HepG2 (cell line): ENCODE measurements at regions not wholly inside any gene's neighbourhood (a gene's known extent, or its start where the extent isn't known, plus 50 kb on each side); places are given as distances from the start of the nearest gene placed in this dataset.

Source experiments
- ADNP ChIP-seq: sonication (generic); formaldehyde crosslinking; IDR thresholded peaks from 2 replicates; pipeline ENCODE4 v1.4.0; 2020; ENCODE audit warnings: missing genetic modification reagents
- GRHL1 ChIP-seq: sonication (generic); formaldehyde crosslinking; conservative IDR thresholded peaks from 2 replicates; pipeline ENCODE4 v1.8.0; 2022; ENCODE audit warnings: missing genetic modification reagents
- NCOR1 ChIP-seq: fragments of 200-600 bp; sonication (generic); IDR thresholded peaks from 2 replicates; pipeline ENCODE4 v1.7.0; 2017; ENCODE audit warnings: antibody characterized with exemption, low read length, borderline replicate concordance
- TCF7 ChIP-seq: sonication (generic); IDR thresholded peaks from 2 replicates; pipeline ENCODE4 v1.6.1; 2016; ENCODE audit warnings: antibody characterized with exemption, low read depth
- ZBTB42 ChIP-seq: sonication (generic); formaldehyde crosslinking; IDR thresholded peaks from 2 replicates; pipeline ENCODE4 v1.5.0; 2020; ENCODE audit warnings: mild to moderate bottlenecking, missing genetic modification reagents
- ZNF34 ChIP-seq: sonication (generic); formaldehyde crosslinking; IDR thresholded peaks from 2 replicates; pipeline ENCODE4 v1.4.0; 2020; ENCODE audit warnings: mild to moderate bottlenecking, missing genetic modification reagents, borderline replicate concordance
- ZNF749 ChIP-seq: sonication (generic); formaldehyde crosslinking; IDR thresholded peaks from 2 replicates; pipeline ENCODE4 v1.8.0; 2022; ENCODE audit warnings: mild to moderate bottlenecking, missing genetic modification reagents, moderate library complexity, borderline replicate concordance
- TF ChIP-seq, protein P1 (sequence below): sonication (generic); formaldehyde crosslinking; IDR thresholded peaks from 2 replicates; pipeline ENCODE4 v1.4.0; 2020; ENCODE audit warnings: low read depth, missing genetic modification reagents
- TF ChIP-seq, protein P2 (sequence below): sonication (generic); formaldehyde crosslinking; conservative IDR thresholded peaks from 2 replicates; pipeline ENCODE4 v1.8.0; 2022; ENCODE audit warnings: mild to moderate bottlenecking, moderate library complexity, missing genetic modification reagents

GRCh38 chr12:62163368-62163767, 96.8 kb upstream of the USP15 start (continued):
- TF ChIP-seq ADNP (CRISPR knock-in tag) (no peak), TCF7 (no peak), ZNF749 (CRISPR knock-in tag) (no peak), ZNF34 (CRISPR knock-in tag) (no peak), NCOR1 (no peak), ZBTB42 (CRISPR knock-in tag) (no peak), GRHL1 (CRISPR knock-in tag) (no peak)
- TF ChIP-seq, protein P1, sequence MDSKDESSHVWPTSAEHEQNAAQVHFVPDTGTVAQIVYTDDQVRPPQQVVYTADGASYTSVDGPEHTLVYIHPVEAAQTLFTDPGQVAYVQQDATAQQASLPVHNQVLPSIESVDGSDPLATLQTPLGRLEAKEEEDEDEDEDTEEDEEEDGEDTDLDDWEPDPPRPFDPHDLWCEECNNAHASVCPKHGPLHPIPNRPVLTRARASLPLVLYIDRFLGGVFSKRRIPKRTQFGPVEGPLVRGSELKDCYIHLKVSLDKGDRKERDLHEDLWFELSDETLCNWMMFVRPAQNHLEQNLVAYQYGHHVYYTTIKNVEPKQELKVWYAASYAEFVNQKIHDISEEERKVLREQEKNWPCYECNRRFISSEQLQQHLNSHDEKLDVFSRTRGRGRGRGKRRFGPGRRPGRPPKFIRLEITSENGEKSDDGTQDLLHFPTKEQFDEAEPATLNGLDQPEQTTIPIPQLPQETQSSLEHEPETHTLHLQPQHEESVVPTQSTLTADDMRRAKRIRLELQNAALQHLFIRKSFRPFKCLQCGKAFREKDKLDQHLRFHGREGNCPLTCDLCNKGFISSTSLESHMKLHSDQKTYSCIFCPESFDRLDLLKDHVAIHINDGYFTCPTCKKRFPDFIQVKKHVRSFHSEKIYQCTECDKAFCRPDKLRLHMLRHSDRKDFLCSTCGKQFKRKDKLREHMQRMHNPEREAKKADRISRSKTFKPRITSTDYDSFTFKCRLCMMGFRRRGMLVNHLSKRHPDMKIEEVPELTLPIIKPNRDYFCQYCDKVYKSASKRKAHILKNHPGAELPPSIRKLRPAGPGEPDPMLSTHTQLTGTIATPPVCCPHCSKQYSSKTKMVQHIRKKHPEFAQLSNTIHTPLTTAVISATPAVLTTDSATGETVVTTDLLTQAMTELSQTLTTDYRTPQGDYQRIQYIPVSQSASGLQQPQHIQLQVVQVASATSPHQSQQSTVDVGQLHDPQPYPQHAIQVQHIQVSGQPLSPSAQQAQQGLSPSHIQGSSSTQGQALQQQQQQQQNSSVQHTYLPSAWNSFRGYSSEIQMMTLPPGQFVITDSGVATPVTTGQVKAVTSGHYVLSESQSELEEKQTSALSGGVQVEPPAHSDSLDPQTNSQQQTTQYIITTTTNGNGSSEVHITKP: no peak
- TF ChIP-seq, protein P2, sequence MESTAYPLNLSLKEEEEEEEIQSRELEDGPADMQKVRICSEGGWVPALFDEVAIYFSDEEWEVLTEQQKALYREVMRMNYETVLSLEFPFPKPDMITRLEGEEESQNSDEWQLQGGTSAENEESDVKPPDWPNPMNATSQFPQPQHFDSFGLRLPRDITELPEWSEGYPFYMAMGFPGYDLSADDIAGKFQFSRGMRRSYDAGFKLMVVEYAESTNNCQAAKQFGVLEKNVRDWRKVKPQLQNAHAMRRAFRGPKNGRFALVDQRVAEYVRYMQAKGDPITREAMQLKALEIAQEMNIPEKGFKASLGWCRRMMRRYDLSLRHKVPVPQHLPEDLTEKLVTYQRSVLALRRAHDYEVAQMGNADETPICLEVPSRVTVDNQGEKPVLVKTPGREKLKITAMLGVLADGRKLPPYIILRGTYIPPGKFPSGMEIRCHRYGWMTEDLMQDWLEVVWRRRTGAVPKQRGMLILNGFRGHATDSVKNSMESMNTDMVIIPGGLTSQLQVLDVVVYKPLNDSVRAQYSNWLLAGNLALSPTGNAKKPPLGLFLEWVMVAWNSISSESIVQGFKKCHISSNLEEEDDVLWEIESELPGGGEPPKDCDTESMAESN (CRISPR knock-in tag): no peak
